ENCODE measurements at regions not wholly inside any gene's neighbourhood (a gene's known extent, or its start where the extent isn't known, plus 50 kb on each side); places are given as distances from the start of the nearest gene placed in this dataset.
"Not testable (repeated sequence)": the region's sequence is repeated elsewhere in the genome, so short reads cannot be mapped to it uniquely, and the experiment has no call there.

DNA sequence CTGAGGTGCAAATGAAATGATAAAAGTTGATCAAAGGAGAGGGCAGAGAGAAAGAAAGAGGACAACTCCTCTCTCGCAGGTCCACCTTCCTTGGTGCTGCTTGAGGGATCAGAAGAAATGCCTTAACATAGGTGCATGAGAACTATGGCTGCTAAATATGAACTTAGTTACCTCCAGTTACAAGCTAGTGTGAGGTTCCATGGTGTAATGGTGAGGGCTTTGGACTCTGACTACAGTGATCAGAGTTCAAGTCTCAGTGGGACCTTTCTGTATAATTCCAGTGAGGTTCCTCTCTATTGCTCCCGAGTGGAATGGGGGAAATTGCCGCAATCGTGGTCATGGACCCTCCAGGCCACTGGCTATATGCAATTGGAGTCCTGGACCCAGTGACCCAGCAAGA, 387.3 kb downstream of the FAM72C start:
- TF ChIP-seq, protein P1, sequence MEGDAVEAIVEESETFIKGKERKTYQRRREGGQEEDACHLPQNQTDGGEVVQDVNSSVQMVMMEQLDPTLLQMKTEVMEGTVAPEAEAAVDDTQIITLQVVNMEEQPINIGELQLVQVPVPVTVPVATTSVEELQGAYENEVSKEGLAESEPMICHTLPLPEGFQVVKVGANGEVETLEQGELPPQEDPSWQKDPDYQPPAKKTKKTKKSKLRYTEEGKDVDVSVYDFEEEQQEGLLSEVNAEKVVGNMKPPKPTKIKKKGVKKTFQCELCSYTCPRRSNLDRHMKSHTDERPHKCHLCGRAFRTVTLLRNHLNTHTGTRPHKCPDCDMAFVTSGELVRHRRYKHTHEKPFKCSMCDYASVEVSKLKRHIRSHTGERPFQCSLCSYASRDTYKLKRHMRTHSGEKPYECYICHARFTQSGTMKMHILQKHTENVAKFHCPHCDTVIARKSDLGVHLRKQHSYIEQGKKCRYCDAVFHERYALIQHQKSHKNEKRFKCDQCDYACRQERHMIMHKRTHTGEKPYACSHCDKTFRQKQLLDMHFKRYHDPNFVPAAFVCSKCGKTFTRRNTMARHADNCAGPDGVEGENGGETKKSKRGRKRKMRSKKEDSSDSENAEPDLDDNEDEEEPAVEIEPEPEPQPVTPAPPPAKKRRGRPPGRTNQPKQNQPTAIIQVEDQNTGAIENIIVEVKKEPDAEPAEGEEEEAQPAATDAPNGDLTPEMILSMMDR (IDR thresholded peaks at IDR 0.05) = no peak
- no peak for TF ChIP-seq POLR2A (IDR thresholded peaks at IDR 0.05)

GRCh38 chr1:143574891-143575520, 396.8 kb downstream of the FAM72C start:
- ATAC-seq (no peak), DNase-seq (no peak)
- 50 to 59% methylated on average over 2 to 8 of the region's 33 CpGs for WGBS, 2 donors
- no peaks in the 10 kb centered on the region for H3K27me3 ChIP-seq
- intact Hi-C loops (cut with DNase I) = no loop called here
- no peak overlapping the region for H3K27ac ChIP-seq
- H3K4me1 ChIP-seq = no peaks in the 10 kb centered on the region
- H3K9me3 ChIP-seq = no peaks in the 10 kb centered on the region
- no peak overlapping the region for H3K4me3 ChIP-seq
- H3K36me3 ChIP-seq (replicated peaks in 1 of 2; ENCODE audit: insufficient read depth in 1 of 2, low read depth in 2 of 2) = no peaks in the 10 kb centered on the region
- TF ChIP-seq, protein P1 (IDR thresholded peaks at IDR 0.05) = no peak
- TF ChIP-seq POLR2A (IDR thresholded peaks at IDR 0.05) = no peak

More for the DNA sequence above, 387.3 kb downstream of the FAM72C start:
- no peak overlapping the region for H3K4me3 ChIP-seq
- H3K27me3 ChIP-seq = no peaks in the 10 kb centered on the region
- intact Hi-C loops (cut with DNase I) = no loop called here
- H3K9me3 ChIP-seq = peaks cover 0 to 9% (median 0%) of the 10 kb centered on the region in 3 donors
- no peaks in the 10 kb centered on the region for H3K36me3 ChIP-seq (replicated peaks in 1 of 2; ENCODE audit: insufficient read depth in 1 of 2, low read depth in 2 of 2)
- H3K4me1 ChIP-seq = no peaks in the 10 kb centered on the region
- ATAC-seq (no peak), DNase-seq (no peak)
- H3K27ac ChIP-seq = no peak overlapping the region
- WGBS, 2 donors = 56 to 68% methylated on average over 3 to 4 of the region's 4 CpGs

DNA sequence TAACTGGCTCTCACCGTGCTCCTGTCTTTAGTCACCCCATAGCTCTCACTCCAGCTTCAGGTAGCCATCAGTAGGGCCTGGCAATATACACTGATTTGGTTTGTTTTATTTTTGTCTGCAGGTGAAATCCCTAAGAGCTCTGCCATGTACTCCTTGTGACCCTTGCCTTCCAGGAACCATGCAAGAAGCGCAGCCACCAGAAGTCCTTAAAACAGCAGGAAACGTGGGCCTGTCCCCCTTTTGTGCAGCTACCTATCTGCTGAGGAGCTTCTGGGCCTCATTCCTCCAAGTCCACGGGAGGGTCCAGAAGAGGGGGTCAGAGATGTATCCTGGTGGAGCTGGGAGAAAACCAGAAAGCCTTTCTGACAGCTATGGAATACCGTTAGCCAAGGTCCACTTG, 399.1 kb downstream of the FAM72C start:
- ATAC-seq; H3K36me3 ChIP-seq (replicated peaks in 1 of 2; ENCODE audit: insufficient read depth in 1 of 2, low read depth in 2 of 2); H3K9me3 ChIP-seq; H3K4me1 ChIP-seq; H3K4me3 ChIP-seq; intact Hi-C loops (cut with DNase I); H3K27ac ChIP-seq; H3K27me3 ChIP-seq; DNase-seq: not testable (repeated sequence)
- 42 to 61% methylated on average over 4 to 5 of the region's 5 CpGs for WGBS, 2 donors

- H3K27me3 ChIP-seq; H3K4me1 ChIP-seq; H3K4me3 ChIP-seq; ATAC-seq; H3K27ac ChIP-seq; H3K9me3 ChIP-seq; DNase-seq; H3K36me3 ChIP-seq (replicated peaks in 1 of 2; ENCODE audit: insufficient read depth in 1 of 2, low read depth in 2 of 2); intact Hi-C loops (cut with DNase I): not testable (repeated sequence)
- WGBS, 2 donors = 42 to 63% methylated on average over 8 to 20 of the region's 20 CpGs
Measured at GRCh38 chr1:143563761-143564160, 408.0 kb downstream of the FAM72C start.

GRCh38 chr1:143553627-143554026, 418.2 kb downstream of the FAM72C start:
- Histone ChIP-seq H3K4me1 (no peaks in the 10 kb centered on the region), H3K27me3 (no peaks in the 10 kb centered on the region), H3K4me3 (no peak overlapping the region), H3K36me3 (replicated peaks in 1 of 2; ENCODE audit: insufficient read depth in 1 of 2, low read depth in 2 of 2) (no peaks in the 10 kb centered on the region), H3K9me3 (no peaks in the 10 kb centered on the region), H3K27ac (no peak overlapping the region)
- no peak for DNase-seq
- no peak for ATAC-seq
- TF ChIP-seq, protein P1 (IDR thresholded peaks at IDR 0.05) = no peak
- no peak for TF ChIP-seq POLR2A (IDR thresholded peaks at IDR 0.05)
- WGBS, 2 donors = 38 to 41% methylated on average over 4 of the region's 4 CpGs
- intact Hi-C loops (cut with DNase I) = no loop called here

DNA sequence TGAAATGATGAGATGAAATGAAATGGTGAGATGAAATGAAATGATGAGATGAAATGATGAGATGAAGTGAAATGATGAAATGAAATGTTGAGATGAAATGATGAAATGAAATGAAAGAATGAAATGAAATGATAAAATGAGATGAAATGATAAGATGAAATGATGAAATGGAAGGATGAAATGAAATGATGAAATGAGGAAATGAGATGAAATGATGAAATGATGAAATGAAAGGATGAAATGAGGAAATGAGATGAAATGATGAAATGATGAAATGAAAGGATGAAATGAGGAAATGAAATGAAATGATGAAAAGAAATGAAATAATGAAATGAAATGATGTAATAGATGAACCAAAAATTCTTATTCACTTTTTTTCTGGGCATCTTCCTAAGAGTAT, 467.1 kb downstream of the FAM72C start:
- H3K27ac ChIP-seq; H3K36me3 ChIP-seq (replicated peaks in 1 of 2; ENCODE audit: insufficient read depth in 1 of 2, low read depth in 2 of 2); H3K27me3 ChIP-seq; intact Hi-C loops (cut with DNase I); DNase-seq; H3K9me3 ChIP-seq; H3K4me3 ChIP-seq; H3K4me1 ChIP-seq; ATAC-seq: not testable (repeated sequence)

DNA sequence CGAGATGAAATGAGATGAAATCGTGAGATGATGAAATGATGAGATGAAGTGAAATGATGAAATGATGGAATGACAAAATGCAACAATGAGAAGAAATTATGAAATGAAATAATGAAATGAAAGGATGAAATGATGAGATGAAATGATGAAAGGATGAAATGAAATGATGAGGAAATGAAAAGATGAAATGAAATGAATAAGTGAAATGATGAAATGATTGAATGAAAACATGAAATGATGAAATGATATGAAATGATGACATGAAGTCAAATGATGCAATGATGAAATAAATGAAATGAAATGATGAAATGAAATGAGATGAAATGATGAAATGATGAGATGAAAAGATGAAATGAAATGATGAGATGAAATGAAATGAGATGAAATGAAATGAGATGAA, 467.7 kb downstream of the FAM72C start:
- H3K27ac ChIP-seq; DNase-seq; H3K4me1 ChIP-seq; H3K27me3 ChIP-seq; ATAC-seq; H3K9me3 ChIP-seq; intact Hi-C loops (cut with DNase I); H3K36me3 ChIP-seq (replicated peaks in 1 of 2; ENCODE audit: insufficient read depth in 1 of 2, low read depth in 2 of 2); H3K4me3 ChIP-seq: not testable (repeated sequence)
- WGBS, 2 donors = no CpG with 5 or more reads among the region's 2 CpGs

DNA sequence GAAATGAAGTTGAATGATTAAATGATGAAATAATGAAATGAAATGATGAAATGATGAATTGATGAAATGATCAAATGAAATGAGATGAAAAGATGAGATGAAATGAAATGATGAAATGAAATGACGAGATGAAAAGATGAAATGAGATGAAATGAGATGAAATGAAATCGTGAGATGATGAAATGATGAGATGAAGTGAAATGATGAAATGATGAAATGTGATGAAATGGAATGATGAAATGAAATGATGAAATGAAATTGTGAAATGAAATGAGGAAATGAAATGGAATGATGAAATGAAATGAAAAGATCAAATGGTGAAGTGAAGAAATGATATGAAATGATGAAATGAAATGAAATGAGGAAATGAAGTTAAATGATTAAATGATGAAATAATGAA, 468.7 kb downstream of the FAM72C start:
- H3K36me3 ChIP-seq (replicated peaks in 1 of 2; ENCODE audit: insufficient read depth in 1 of 2, low read depth in 2 of 2); H3K27me3 ChIP-seq; DNase-seq; ATAC-seq; H3K4me1 ChIP-seq; intact Hi-C loops (cut with DNase I); H3K27ac ChIP-seq; H3K4me3 ChIP-seq; H3K9me3 ChIP-seq: not testable (repeated sequence)
- 48 to 76% methylated on average over 2 of the region's 2 CpGs for WGBS, 2 donors

GRCh38 chr1:143502038-143502437, 469.7 kb downstream of the FAM72C start:
- H3K9me3 ChIP-seq; H3K4me1 ChIP-seq; H3K36me3 ChIP-seq (replicated peaks in 1 of 2; ENCODE audit: insufficient read depth in 1 of 2, low read depth in 2 of 2); ATAC-seq; H3K27me3 ChIP-seq; H3K4me3 ChIP-seq; H3K27ac ChIP-seq; DNase-seq; intact Hi-C loops (cut with DNase I): not testable (repeated sequence)
- 35 to 56% methylated on average over 3 to 4 of the region's 4 CpGs for WGBS, 2 donors

Measured in body of pancreas (tissue), 4 donors.